ENCODE measurements at regions not wholly inside any gene's neighbourhood (a gene's known extent, or its start where the extent isn't known, plus 50 kb on each side); places are given as distances from the start of the nearest gene placed in this dataset.

GRCh38 chr3:13266005-13266404 is 154.1 kb downstream of the NUP210 start:
- Histone ChIP-seq H3K9ac (ENCODE audit: low read length) (no peak overlapping the region), H3K9me3 (ENCODE audit: control insufficient read depth, low read length) (peaks cover 27% of the 10 kb centered on the region), H3K27me3 (replicated peaks; ENCODE audit: control insufficient read depth, insufficient read depth, low read length) (peaks cover 46% of the 10 kb centered on the region), H3K4me3 (ENCODE audit: low read length) (no peak overlapping the region), H3K4me1 (ENCODE audit: control insufficient read depth, insufficient read depth, low read length) (no peaks in the 10 kb centered on the region), H3K36me3 (ENCODE audit: control insufficient read depth, insufficient read depth, low read length, severe bottlenecking) (no peaks in the 10 kb centered on the region)
- no peak for DNase-seq (ENCODE audit: low read depth)

GRCh38 chr3:13265507-13265906 is 154.6 kb downstream of the NUP210 start:
- H3K36me3 ChIP-seq (ENCODE audit: control insufficient read depth, insufficient read depth, low read length, severe bottlenecking): no peaks in the 10 kb centered on the region
- no peaks in the 10 kb centered on the region for H3K4me1 ChIP-seq (ENCODE audit: control insufficient read depth, insufficient read depth, low read length)
- no peak overlapping the region for H3K9ac ChIP-seq (ENCODE audit: low read length)
- peaks cover 48% of the 10 kb centered on the region for H3K27me3 ChIP-seq (replicated peaks; ENCODE audit: control insufficient read depth, insufficient read depth, low read length)
- peaks cover 25% of the 10 kb centered on the region for H3K9me3 ChIP-seq (ENCODE audit: control insufficient read depth, low read length)
- H3K4me3 ChIP-seq (ENCODE audit: low read length): no peak overlapping the region
- DNase-seq (ENCODE audit: low read depth): no peak

- Histone ChIP-seq H3K36me3 (ENCODE audit: control insufficient read depth, insufficient read depth, low read length, severe bottlenecking) (no peaks in the 10 kb centered on the region), H3K9ac (ENCODE audit: low read length) (no peak overlapping the region), H3K9me3 (ENCODE audit: control insufficient read depth, low read length) (peaks cover 20% of the 10 kb centered on the region), H3K4me1 (ENCODE audit: control insufficient read depth, insufficient read depth, low read length) (no peaks in the 10 kb centered on the region), H3K4me3 (ENCODE audit: low read length) (no peak overlapping the region), H3K27me3 (replicated peaks; ENCODE audit: control insufficient read depth, insufficient read depth, low read length) (peaks cover 51% of the 10 kb centered on the region)
- DNase-seq (ENCODE audit: low read depth): no peak
Measured at GRCh38 chr3:13265016-13265415, 155.1 kb downstream of the NUP210 start.

- Histone ChIP-seq H3K36me3 (ENCODE audit: control insufficient read depth, insufficient read depth, low read length, severe bottlenecking) (no peaks in the 10 kb centered on the region), H3K9ac (ENCODE audit: low read length) (no peak overlapping the region), H3K4me1 (ENCODE audit: control insufficient read depth, insufficient read depth, low read length) (no peaks in the 10 kb centered on the region), H3K4me3 (ENCODE audit: low read length) (no peak overlapping the region), H3K27me3 (replicated peaks; ENCODE audit: control insufficient read depth, insufficient read depth, low read length) (peaks cover 55% of the 10 kb centered on the region), H3K9me3 (ENCODE audit: control insufficient read depth, low read length) (peaks cover 14% of the 10 kb centered on the region)
- no peak for DNase-seq (ENCODE audit: low read depth)
Measured at GRCh38 chr3:13264468-13264795, 155.7 kb downstream of the NUP210 start.

GRCh38 chr3:13263770-13264467 is 156.2 kb downstream of the NUP210 start:
- Histone ChIP-seq H3K9ac (ENCODE audit: low read length) (no peak overlapping the region), H3K4me3 (ENCODE audit: low read length) (no peak overlapping the region), H3K4me1 (ENCODE audit: control insufficient read depth, insufficient read depth, low read length) (no peaks in the 10 kb centered on the region), H3K27me3 (replicated peaks; ENCODE audit: control insufficient read depth, insufficient read depth, low read length) (peaks cover 55% of the 10 kb centered on the region), H3K9me3 (ENCODE audit: control insufficient read depth, low read length) (peaks cover 9% of the 10 kb centered on the region), H3K36me3 (ENCODE audit: control insufficient read depth, insufficient read depth, low read length, severe bottlenecking) (no peaks in the 10 kb centered on the region)
- no peak for DNase-seq (ENCODE audit: low read depth)

- Histone ChIP-seq H3K4me3 (ENCODE audit: low read length) (no peak overlapping the region), H3K27me3 (replicated peaks; ENCODE audit: control insufficient read depth, insufficient read depth, low read length) (peaks cover 54% of the 10 kb centered on the region), H3K4me1 (ENCODE audit: control insufficient read depth, insufficient read depth, low read length) (no peaks in the 10 kb centered on the region), H3K9ac (ENCODE audit: low read length) (no peak overlapping the region), H3K36me3 (ENCODE audit: control insufficient read depth, insufficient read depth, low read length, severe bottlenecking) (no peaks in the 10 kb centered on the region), H3K9me3 (ENCODE audit: control insufficient read depth, low read length) (peaks cover 8% of the 10 kb centered on the region)
- no peak for DNase-seq (ENCODE audit: low read depth)
Measured at GRCh38 chr3:13262493-13263211, 157.5 kb downstream of the NUP210 start.

- Histone ChIP-seq H3K4me3 (ENCODE audit: low read length) (no peak overlapping the region), H3K9ac (ENCODE audit: low read length) (no peak overlapping the region), H3K36me3 (ENCODE audit: control insufficient read depth, insufficient read depth, low read length, severe bottlenecking) (no peaks in the 10 kb centered on the region), H3K4me1 (ENCODE audit: control insufficient read depth, insufficient read depth, low read length) (no peaks in the 10 kb centered on the region), H3K27me3 (replicated peaks; ENCODE audit: control insufficient read depth, insufficient read depth, low read length) (peaks cover 55% of the 10 kb centered on the region), H3K9me3 (ENCODE audit: control insufficient read depth, low read length) (peaks cover 4% of the 10 kb centered on the region)
- no peak for DNase-seq (ENCODE audit: low read depth)
Measured at GRCh38 chr3:13261892-13262291, 158.2 kb downstream of the NUP210 start.

GRCh38 chr3:13261104-13261830 is 158.9 kb downstream of the NUP210 start:
- Histone ChIP-seq H3K27me3 (replicated peaks; ENCODE audit: control insufficient read depth, insufficient read depth, low read length) (peaks cover 61% of the 10 kb centered on the region), H3K9ac (ENCODE audit: low read length) (no peak overlapping the region), H3K36me3 (ENCODE audit: control insufficient read depth, insufficient read depth, low read length, severe bottlenecking) (no peaks in the 10 kb centered on the region), H3K9me3 (ENCODE audit: control insufficient read depth, low read length) (peaks cover 4% of the 10 kb centered on the region), H3K4me3 (ENCODE audit: low read length) (no peak overlapping the region), H3K4me1 (ENCODE audit: control insufficient read depth, insufficient read depth, low read length) (no peaks in the 10 kb centered on the region)
- no peak for DNase-seq (ENCODE audit: low read depth)

GRCh38 chr3:13260259-13261103 is 159.6 kb downstream of the NUP210 start:
- H3K4me1 ChIP-seq (ENCODE audit: control insufficient read depth, insufficient read depth, low read length): no peaks in the 10 kb centered on the region
- H3K4me3 ChIP-seq (ENCODE audit: low read length): no peak overlapping the region
- DNase-seq (ENCODE audit: low read depth): no peak
- no peaks in the 10 kb centered on the region for H3K36me3 ChIP-seq (ENCODE audit: control insufficient read depth, insufficient read depth, low read length, severe bottlenecking)
- no peak overlapping the region for H3K9ac ChIP-seq (ENCODE audit: low read length)
- H3K9me3 ChIP-seq (ENCODE audit: control insufficient read depth, low read length): peaks cover 2% of the 10 kb centered on the region
- peaks cover 62% of the 10 kb centered on the region for H3K27me3 ChIP-seq (replicated peaks; ENCODE audit: control insufficient read depth, insufficient read depth, low read length)

- Histone ChIP-seq H3K4me3 (ENCODE audit: low read length) (no peak overlapping the region), H3K4me1 (ENCODE audit: control insufficient read depth, insufficient read depth, low read length) (no peaks in the 10 kb centered on the region), H3K36me3 (ENCODE audit: control insufficient read depth, insufficient read depth, low read length, severe bottlenecking) (no peaks in the 10 kb centered on the region), H3K9me3 (ENCODE audit: control insufficient read depth, low read length) (no peaks in the 10 kb centered on the region), H3K9ac (ENCODE audit: low read length) (no peak overlapping the region), H3K27me3 (replicated peaks; ENCODE audit: control insufficient read depth, insufficient read depth, low read length) (peaks cover 64% of the 10 kb centered on the region)
- DNase-seq (ENCODE audit: low read depth): no peak
Measured at GRCh38 chr3:13259831-13260230, 160.3 kb downstream of the NUP210 start.

All from adipocyte (in vitro differentiated cells).